Stimulated activated CD4-positive, alpha-beta T cell treated with anti-CD3 and anti-CD28 coated beads, Interleukin-2, amount 100 ng/mL, for 48 hours (primary cell): ENCODE measurements at regions not wholly inside any gene's neighbourhood (a gene's known extent, or its start where the extent isn't known, plus 50 kb on each side); places are given as distances from the start of the nearest gene placed in this dataset.

Experiments used
- DNase-seq, 2 donors: peaks; one replicate each; pipeline ENCODE4 v3.0.0-alpha.2; 2020

DNA sequence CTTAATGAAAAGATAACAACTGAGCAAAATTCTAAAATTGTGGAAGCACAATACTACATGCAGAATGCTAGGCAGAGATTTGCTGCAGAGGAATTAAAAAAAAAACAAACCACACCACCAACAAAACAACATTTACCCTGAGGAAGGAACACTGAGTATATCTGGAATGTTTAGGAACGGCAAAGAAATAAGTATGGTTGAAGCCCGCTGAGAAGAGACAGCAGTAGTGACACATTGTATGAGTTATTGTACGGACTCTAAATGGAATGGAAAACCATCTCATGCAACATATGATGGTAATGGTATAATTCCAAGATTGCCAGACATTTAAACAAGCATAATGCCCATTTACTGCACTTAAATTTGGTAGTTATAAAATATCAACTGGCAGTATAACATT lies 568.2 kb upstream of the CCDC54 start:
- no peak for DNase-seq

DNA sequence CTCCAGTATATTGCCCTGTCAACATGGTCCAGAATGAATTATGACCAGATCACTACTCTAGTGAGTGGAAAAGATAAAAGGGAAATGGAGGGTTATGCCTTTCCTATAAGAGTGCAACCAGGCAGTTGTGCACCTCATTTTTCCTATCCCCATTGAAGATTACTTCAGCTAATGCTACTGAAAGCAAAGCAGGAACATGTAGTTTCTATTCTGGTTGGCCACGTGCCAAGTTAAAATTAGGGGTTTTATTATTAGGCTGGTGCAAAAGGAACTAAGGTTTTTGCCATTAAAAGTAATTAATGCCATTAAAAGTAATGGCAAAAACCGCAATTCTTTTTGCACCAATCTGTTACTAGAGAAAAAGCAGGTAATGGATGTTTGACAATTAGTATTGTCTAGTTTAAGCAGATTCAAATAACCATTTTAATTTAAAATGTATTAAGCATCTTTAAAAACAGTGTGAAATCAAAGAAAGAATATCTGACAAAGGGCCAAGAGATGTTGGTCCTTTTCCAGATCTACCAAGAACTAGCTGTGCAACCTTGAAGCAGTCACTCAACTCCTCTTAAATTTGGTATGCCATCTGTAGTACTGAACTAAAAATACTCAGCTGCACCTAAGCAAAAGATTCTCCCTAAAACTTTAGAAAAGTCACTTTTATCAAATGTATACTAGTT lies 567.5 kb upstream of the CCDC54 start:
- no peak for DNase-seq

DNA sequence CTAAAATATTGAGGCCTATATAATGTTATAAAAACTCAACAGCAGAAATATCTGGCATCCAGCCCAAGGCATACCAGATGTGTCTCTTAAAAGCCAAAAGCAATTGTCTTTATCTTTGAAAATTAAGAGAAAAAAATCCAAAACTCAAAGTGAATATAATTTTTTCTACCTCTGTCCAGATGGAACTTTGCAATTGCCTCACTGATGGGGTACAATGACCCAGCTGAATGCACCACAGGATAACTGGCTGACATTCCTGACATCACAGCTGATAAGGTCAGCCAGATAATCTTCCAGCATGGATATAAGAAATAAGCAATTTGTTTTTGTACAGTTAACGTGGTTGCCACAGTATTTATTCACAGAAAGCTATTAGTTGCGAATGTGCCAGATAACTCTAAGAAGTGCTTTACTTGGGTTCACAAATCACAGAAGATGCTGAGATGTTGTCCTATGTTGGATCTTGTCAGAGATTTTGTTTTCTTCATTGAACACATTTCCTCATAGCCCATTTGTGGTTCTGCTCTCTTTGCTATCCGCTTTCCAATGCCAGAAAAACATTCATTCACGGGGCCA lies 566.9 kb upstream of the CCDC54 start:
- no peak for DNase-seq

DNA sequence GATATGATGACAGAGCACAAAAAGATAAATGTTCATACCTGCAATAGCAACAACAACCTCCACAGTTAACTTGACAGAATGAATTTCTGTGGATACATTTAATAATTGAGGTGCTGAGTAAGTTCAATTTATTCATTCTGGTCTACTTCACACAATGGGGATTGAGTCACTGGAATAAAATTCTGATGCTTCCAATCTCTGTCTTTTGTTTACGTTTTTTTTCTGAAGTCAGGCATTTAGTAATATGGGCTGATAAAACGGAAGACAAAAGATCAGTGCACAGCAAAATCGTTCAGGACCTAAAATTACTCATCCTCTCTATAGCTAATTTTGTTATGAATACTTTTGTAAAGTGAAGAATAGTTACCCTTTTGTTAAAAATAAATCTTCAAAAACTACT lies 565.9 kb upstream of the CCDC54 start:
- DNase-seq = no peak

DNA sequence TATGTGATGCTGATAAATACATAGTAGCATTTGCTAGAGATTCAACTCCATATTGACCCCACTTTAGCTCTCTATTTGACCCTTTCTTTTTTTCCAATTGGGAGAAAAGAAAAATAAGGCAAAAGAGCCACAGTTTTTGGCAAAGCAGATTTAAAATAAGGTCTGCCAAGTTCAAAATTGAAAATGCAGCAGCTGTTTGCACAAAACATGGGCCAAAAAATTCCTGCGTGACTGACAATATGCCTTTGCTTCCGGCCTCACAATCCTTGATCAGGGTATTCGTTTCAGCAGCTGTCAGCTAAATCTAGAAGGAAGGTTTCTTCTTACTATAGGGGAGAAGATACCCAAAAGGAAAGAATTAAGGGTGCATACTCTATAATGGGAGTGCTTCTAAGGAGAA lies 563.5 kb upstream of the CCDC54 start:
- no peak for DNase-seq

DNA sequence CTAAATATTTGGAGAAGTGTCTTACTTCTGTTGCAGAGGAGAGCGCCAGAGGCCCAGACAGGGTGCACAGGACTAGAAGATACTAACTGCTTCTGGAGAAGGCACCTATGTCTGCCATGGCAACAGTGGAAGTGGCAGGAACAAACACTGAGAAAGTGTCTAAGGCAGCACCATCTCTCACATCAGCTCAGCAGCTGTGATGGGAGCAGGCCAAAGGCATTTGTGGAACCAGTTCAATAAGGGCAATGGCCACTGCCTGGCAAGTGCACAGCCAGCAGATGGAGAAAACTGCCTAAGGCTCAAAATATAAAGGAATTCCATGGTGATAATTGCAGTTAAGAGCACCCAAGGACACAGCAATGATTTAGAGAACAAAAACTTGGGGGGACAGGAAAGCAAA lies 563.0 kb upstream of the CCDC54 start:
- no peak for DNase-seq

DNA sequence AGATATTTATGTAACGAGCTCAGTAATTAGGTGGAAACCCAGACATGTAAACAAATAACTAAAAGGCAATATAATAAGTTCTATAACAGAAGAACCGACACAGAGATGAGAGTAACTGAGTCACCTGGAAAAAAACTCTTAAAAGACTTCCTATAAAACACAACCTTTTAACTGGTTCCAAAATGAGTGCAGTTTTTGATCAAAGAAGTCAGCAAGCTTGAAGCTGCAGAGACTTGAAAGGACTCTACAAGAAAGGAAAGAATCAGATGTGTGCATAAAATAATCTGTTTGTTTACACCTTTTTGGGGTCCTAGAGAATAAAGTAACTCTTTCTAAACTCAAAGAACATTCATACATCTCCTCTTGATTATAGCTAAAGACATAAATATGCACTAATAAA lies 560.4 kb upstream of the CCDC54 start:
- DNase-seq = no peak

DNA sequence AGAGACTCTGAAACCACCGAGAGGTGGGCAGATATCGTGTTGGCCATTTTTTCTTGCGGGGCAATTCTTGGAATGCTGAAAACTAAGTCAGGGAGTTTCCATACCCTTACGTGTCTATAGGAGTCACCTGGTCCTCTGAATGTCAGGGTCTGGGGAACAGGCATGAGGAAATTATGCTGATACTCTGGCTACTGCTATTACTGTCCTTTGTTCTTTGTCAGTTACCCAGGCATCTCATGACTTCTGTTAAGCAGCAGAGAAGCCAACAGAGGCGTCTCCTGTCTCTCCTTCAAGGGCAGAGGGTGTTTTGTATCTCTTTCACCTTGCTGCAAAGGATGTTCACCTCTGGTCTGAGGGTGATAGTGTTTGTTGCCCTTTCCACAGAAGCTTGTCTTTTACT lies 559.5 kb upstream of the CCDC54 start:
- DNase-seq = no peak

DNA sequence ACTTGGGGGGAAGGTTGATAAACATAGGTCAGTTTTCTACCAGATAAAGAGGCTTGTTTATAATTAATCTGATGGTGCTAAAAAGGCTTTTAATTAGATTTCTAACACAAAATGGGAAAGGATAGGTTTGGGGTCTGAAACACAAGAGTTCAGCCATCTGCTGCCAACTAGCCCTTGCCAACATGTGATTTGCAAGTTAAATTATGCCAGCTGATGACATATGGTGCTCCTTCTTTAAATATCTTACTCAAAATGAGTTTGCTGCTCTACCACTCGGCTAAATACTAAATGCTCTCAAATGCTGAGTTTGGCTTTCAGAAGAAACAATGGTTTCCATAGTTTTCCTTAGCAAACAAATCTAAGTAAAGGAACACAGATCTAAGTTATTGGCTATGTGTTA lies 557.8 kb upstream of the CCDC54 start:
- no peak for DNase-seq

DNA sequence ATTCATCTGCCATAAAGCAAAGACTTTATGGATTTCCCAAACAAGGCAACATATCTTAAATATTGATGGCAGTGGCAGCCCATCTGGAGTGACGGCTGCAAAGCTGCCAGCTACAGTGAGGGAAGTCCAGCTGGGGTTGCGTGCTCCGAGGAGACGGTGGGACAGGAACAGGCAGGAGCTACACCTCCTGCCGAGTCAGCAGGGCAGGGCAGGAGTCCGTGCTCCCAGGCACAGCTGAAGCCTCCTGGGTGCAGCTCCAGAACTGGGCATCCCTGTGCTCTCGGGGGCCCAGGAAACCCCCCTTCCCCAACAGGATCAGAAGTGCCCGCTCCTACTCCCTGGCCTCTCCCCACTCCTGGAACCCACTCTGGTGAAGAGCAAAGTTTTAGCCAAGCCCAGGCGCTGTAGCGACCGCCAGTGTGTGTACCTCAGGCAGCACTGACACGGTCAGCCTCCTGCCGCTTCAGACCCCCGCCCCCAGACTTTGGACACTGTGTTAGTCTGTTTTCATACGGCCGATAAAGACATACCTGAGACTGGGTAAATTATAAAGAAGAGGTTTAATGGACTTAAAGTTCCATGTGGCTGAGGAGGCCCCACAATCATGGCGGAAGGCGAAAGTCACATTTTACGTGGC lies 556.4 kb upstream of the CCDC54 start:
- DNase-seq = no peak

DNA sequence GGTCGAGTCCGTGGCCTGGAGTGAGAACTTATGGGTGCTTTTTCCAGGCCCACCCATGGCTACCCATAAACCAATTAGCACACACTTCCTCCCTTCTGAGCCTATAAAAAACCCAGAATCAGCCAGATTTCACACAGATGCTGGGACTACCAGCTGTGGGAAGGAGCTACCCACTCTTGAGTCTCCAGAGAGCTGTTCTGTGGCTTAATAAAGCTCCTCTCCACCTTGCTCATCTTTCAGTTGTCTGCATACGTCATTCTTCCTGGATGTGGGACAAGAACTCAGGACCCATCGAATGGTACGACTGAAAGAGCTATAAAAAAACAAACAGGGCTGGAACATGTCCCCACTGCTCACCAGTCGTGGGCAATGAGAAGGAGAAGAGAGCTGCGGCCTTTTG lies 555.4 kb upstream of the CCDC54 start:
- DNase-seq = no peak

DNA sequence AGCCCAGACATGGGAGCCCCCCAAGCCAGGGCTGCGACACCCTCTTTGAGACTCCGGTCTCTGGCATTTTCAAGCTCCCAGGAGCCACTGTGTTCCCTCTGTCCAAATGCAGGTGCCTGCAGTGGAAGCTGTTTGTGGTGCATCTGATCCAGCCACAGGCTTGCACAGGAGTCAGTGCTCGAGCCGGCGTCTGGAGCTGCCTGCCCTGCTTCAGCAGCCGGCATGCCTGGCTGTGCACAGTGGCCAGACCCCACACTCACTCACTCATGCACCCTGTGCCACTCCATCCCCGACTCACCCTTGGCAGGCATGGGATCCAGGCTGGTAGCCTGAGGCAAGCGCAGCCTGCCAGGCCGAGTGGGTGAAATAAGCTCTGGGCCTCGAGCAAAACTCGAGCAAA lies 555.0 kb upstream of the CCDC54 start:
- no peak for DNase-seq

DNA sequence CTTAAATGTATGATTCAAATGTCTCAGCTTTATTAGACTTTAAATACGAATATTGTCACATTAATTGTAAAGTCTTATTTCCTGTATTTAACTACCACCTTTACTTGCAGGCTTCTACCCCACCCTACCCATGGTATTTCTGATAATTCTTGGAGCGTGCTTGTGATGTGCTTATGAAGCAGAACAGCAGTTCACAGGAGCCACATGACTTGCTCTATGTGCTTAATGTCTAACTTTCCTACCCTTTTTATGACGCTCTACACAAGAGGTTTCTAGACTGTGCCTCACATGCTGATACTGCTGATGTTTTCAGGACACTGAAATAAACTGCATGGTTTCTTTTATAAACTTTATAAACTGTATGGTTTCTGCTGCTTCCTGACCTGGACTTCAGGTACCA lies 553.5 kb upstream of the CCDC54 start:
- no peak for DNase-seq

DNA sequence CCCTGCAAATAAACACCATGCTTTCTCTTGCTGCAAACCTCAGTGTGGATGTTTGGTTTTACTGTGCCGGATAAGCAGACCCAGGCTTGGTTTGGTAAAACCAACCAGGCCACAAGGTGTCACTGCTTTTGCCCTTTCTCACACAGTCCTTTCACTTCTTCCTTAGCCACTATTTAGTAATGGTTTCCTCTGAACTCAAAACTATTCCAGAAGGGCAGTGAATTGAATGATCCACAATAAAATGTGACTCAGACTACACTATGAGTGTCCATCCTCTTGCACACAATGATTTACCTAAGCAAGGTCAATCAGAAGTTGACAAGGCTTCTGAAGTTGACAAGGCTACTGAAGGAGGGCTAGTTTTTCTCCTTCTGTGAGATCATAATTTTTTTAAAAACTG lies 552.4 kb upstream of the CCDC54 start:
- DNase-seq = no peak

DNA sequence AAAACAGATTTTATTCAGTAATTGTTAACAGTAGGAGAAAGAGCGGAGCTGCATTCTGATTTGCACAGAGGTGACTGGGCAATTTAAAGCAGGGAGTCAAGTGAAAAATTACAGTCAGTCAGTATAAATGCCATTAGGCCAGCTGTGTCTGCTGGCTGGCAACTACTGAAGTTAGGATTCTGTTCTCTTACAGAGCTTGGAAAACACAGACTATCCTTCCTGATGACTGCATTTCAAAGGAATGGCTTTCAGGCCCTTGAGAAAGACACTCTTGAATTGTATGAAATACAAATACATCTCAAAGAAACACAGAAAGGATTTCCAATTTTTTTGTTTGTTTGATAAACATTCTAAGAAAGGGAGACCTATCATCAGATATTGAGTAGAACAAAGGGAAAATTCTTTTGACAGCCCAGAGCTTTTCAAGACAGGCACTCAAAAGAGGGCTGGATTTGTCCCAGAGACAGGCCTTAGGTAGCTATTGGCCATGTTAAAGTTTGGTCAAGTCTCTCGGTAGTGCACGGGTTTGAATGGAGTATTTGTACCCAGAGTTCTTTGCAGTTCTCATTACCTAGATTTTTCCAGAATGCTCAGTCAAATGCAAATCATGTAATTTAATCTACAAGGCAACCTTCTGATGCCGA lies 551.2 kb upstream of the CCDC54 start:
- DNase-seq = no peak

DNA sequence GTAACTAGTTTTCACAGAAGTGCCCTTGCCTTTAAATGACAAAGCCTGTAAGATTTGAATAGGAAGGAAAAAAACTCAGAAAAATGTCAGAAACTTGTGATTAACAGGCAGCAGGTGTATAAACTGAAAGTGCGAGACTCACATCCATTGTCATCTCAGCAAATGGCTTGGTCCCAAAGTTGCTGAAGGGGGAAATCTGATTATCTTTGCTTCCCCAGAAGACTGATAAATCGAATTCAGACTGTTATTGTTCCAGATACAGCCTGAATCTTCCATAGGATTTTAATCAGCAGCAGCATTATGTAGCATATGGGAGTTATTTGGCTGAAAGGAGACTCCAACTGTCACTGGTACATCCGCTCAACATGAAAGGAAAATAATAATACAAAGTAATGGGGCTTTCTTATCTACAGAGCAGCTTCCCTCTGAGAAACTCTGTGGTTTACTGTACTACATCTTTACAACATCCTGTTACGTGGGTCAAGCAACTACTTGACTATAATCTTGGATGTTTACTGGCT lies 550.4 kb upstream of the CCDC54 start:
- no peak for DNase-seq

DNA sequence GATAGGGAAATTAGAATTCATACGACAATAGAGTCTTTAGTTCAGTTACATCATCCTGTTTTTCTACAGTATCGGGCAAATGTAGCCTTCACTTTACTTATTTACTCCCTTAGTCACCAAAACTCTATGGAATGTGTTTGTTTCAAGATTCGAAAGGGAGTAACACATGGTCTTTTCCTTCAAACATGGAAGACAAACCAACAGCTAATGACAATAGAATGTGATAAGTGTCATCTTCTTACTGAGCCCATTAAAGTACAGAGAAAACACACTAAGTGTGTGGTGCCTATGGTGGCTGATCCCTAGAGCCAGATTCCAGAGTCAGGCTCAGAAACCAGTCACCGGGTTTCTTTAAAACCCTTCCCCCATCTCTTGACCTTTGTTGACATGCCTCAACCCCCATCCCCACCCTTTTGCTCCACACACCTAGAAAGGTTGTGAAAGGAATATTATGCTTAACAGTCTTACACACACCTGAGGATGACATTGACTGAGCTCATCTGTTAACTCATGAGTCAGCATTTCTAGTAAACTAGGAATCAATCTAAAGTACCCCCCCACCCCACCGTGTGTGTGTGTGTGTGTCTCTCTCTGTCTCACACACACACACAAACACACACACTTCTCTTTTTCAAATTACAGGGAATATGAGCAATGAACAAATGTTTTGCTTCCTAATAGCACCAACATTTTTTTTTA lies 549.6 kb upstream of the CCDC54 start:
- DNase-seq = no peak

DNA sequence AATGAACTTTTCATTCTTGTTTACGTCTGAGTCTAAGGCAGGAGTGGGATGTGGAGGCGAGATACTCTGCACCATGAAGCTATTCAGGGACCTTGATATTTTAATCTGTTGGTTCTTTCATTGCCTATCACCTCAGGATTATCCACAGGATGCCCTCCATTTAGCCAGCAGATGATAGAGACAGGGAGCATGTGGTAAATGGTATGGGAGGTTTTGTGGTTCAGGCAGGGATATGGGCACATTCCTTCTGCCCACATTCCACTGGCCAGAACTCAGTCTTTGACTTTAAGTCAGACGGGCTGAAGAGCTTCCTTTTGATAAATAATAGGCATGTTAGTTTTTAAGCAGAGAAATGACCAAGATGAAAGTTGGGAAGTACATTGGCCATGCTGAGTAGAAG lies 548.0 kb upstream of the CCDC54 start:
- DNase-seq = no peak

DNA sequence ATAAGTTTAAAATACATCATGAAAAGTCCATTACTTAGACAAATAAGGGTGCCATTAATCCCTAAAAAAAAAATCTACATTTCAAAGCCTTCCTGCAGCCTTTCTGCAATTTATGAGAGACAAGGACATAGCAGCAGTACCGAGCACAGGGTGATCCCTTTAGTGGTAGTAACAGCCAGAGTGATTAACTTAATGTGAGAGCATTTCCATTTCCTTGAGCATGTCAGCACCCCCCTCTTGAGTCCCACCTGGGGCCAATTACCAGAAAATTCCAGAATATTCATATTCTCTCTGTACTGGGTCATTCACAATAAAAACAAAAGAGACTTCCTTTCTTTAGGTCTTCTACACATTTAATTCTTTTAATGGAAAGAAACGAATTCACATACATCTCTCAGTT lies 546.9 kb upstream of the CCDC54 start:
- DNase-seq = no peak

DNA sequence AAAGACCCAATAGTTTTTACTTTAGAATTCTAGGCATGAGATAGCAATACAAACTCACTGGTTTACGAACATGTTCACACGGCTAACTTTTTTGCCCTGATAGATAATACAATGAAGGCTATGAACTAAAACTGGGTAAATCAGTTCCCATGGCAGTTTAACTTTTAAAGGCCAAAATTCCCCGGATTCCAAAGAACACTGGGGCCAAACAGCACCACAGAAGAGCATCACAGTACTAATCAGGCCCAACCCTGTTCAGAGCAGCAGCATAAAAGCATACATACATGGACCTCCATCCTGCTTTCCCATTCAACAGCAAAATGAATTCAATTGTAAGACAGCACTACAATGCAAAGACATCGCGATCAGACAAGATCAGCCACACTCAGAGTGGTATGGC lies 540.3 kb upstream of the CCDC54 start:
- no peak for DNase-seq

DNA sequence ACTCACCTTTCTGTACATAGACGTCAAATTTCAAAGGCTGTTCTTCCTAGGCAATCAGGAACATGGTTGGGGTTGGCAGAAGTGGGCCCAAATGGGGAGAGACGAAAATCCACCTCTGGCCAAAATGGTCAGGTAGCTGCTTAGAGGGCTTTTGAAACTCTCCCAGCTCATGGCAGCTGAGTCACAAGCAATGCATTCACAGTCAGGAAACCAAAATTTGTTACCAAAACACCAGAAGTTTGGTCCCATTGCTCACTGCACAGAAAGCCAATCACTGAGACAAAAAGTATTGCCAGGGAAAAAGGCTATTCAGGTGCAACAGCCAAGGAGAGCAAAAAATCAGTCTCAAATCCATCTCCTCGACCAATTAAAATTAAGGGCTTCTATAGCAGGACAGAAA lies 539.6 kb upstream of the CCDC54 start:
- DNase-seq = no peak

DNA sequence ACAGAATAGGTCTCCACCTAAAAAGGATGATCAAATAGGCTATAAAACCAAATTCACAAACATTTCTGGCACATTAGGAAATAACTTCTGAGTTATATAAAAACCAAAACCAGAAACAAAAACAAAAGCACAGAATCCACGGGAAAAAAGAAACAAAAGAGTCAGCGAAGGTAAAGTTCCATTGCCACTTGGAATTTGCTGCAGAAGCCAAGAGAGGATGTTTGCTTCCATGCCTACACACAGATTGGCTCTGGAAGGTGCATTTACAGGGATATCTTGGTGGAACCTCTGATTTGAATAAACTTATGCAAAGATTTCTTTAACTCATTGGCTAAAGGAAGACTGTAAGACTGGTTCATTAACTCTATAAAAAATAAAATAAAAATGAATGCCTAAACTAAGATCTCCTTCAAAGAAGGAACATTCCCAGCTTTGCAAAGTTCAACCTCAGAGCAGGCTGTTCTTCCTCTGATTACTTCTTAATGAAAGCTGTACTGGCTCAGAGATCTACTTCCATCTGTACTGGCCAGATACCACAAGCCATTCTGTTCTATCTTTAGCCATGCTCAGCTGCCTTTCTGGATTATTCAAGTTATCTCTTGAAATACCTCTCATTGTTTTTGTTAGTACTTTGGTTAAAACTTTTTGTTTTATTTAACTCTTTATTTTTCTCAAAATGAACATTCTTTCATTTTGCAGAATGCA lies 537.5 kb upstream of the CCDC54 start:
- no peak for DNase-seq

DNA sequence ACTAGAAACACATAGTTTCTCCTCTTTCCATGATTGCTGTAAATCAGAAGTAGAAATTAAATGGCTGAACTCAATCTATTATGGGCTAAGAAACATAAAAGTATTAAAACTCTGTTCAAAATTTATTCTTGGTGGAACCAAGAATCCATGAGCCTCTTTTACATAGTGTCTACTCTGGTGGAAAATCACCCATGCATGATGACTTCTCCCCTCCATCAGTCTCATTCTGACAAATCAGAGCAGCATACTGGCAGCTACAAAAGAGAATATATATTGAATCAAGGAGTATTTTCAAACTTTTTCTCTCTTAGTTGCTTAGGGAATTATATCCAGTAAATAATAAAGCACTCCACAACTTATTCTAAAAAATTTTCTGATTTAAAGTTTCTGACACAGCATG lies 536.9 kb upstream of the CCDC54 start:
- no peak for DNase-seq
